Bronchial epithelial cell (primary cell): ENCODE measurements at regions not wholly inside any gene's neighbourhood (a gene's known extent, or its start where the extent isn't known, plus 50 kb on each side); places are given as distances from the start of the nearest gene placed in this dataset.
A peak's percentile ranks its signal among the peaks of the same experiment; 100 is the strongest.

Experiments used
- DNase-seq: peaks from one replicate; pipeline ENCODE4 v3.0.0-alpha.2; 2010; ENCODE audit warnings: low read depth
- FAIRE-seq: peaks from 2 replicates; lab custom pipeline; 2011; peaks lifted over from hg19 to GRCh38; lab: Jason Lieb, UNC
- H3K27me3 ChIP-seq: 2 replicates; pipeline ENCODE4 v1.5.1; 2011; ENCODE audit warnings: low read length; ENCODE audit not compliant: control insufficient read depth, insufficient read depth
- H3K36me3 ChIP-seq: 2 replicates; pipeline ENCODE4 v1.5.1; 2011; ENCODE audit warnings: low read length; ENCODE audit not compliant: control insufficient read depth, insufficient read depth
- H3K4me3 ChIP-seq: 2 replicates; pipeline ENCODE4 v1.5.1; 2011; ENCODE audit warnings: mild to moderate bottlenecking, low read depth, low read length, control low read depth
- CTCF ChIP-seq: IDR thresholded peaks from 2 replicates; pipeline ENCODE4 v1.5.1; 2011; ENCODE audit warnings: mild to moderate bottlenecking, moderate library complexity, low read length, control low read depth, inconsistent platforms; ENCODE audit not compliant: insufficient read depth, severe bottlenecking

GRCh38 chr9:81303658-81304057 is 385.7 kb downstream of the TLE1 start:
- no peak for FAIRE-seq
- H3K36me3 ChIP-seq = no peaks in the 10 kb centered on the region
- no peak for TF ChIP-seq CTCF
- DNase-seq = no peak
- H3K4me3 ChIP-seq = no peak overlapping the region
- H3K27me3 ChIP-seq = no peaks in the 10 kb centered on the region

- FAIRE-seq (no peak), DNase-seq (no peak)
- TF ChIP-seq CTCF = no peak
- Histone ChIP-seq H3K4me3 (no peak overlapping the region), H3K36me3 (no peaks in the 10 kb centered on the region), H3K27me3 (no peaks in the 10 kb centered on the region)
Measured at GRCh38 chr9:81293651-81294050, 395.7 kb downstream of the TLE1 start.

GRCh38 chr9:81292056-81292805 is 397.1 kb downstream of the TLE1 start:
- Histone ChIP-seq H3K36me3 (no peaks in the 10 kb centered on the region), H3K4me3 (no peak overlapping the region), H3K27me3 (no peaks in the 10 kb centered on the region)
- no peak for DNase-seq
- TF ChIP-seq CTCF = no peak
- FAIRE-seq = no peak

GRCh38 chr9:81289622-81290021 is 399.7 kb downstream of the TLE1 start:
- FAIRE-seq (no peak), DNase-seq (no peak)
- no peak for TF ChIP-seq CTCF
- Histone ChIP-seq H3K27me3 (no peaks in the 10 kb centered on the region), H3K36me3 (no peaks in the 10 kb centered on the region), H3K4me3 (no peak overlapping the region)

GRCh38 chr9:81268048-81268447 is 421.3 kb downstream of the TLE1 start:
- FAIRE-seq = no peak
- H3K36me3 ChIP-seq = no peaks in the 10 kb centered on the region
- no peak for TF ChIP-seq CTCF

GRCh38 chr9:81266674-81267073 is 422.7 kb downstream of the TLE1 start:
- H3K4me3 ChIP-seq = no peak overlapping the region
- H3K36me3 ChIP-seq = no peaks in the 10 kb centered on the region
- FAIRE-seq (no peak), DNase-seq (peak; percentile 97)
- TF ChIP-seq CTCF = no peak
- H3K27me3 ChIP-seq = no peaks in the 10 kb centered on the region

More at GRCh38 chr9:81268048-81268447, 421.3 kb downstream of the TLE1 start:
- Histone ChIP-seq H3K4me3 (no peak overlapping the region), H3K27me3 (no peaks in the 10 kb centered on the region)
- DNase-seq = peak; percentile 17
